ENCODE measurements at regions not wholly inside any gene's neighbourhood (a gene's known extent, or its start where the extent isn't known, plus 50 kb on each side); places are given as distances from the start of the nearest gene placed in this dataset.

DNA sequence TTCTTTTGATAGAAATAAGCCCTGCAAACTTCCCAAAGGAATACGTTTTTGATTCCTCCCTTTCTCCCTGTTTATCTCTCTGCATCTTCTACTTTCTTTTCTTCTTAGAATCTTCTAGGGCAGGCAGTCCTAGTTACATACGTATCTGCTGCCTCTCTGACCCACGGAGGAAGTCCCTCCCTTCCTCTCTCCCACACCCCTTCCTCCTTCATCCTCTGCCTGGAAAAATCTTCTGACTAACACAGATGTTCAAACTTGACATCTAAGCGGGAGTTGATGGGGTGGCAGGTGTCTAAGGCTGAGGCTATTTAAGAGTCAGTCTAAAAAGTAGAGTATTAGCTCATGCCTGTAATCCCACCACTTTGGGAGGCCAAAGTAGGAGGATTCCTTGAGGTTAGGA is 88.6 kb downstream of the MAP1LC3B2 start:
- CTCF ChIA-PET, result no interaction called here
- Mint-ChIP-seq H3K4me1 (ENCODE audit: low read depth) (peaks cover 1% of the 10 kb centered on the region), H3K9me3 (peaks cover 9% of the 10 kb centered on the region), H3K4me3 (no peak overlapping the region), H3K36me3 (ENCODE audit: low read depth) (no peaks in the 10 kb centered on the region), H3K27ac (no peak overlapping the region), H3K27me3 (peaks cover 1% of the 10 kb centered on the region)
- DNase-seq, result no peak
- ATAC-seq, result no peak
- intact Hi-C loops (cut with micrococcal nuclease), result no loop called here
- TF ChIP-seq, protein P1, sequence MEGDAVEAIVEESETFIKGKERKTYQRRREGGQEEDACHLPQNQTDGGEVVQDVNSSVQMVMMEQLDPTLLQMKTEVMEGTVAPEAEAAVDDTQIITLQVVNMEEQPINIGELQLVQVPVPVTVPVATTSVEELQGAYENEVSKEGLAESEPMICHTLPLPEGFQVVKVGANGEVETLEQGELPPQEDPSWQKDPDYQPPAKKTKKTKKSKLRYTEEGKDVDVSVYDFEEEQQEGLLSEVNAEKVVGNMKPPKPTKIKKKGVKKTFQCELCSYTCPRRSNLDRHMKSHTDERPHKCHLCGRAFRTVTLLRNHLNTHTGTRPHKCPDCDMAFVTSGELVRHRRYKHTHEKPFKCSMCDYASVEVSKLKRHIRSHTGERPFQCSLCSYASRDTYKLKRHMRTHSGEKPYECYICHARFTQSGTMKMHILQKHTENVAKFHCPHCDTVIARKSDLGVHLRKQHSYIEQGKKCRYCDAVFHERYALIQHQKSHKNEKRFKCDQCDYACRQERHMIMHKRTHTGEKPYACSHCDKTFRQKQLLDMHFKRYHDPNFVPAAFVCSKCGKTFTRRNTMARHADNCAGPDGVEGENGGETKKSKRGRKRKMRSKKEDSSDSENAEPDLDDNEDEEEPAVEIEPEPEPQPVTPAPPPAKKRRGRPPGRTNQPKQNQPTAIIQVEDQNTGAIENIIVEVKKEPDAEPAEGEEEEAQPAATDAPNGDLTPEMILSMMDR (IDR thresholded peaks at IDR 0.05), result no peak
- POLR2A ChIA-PET, result no interaction called here

DNA sequence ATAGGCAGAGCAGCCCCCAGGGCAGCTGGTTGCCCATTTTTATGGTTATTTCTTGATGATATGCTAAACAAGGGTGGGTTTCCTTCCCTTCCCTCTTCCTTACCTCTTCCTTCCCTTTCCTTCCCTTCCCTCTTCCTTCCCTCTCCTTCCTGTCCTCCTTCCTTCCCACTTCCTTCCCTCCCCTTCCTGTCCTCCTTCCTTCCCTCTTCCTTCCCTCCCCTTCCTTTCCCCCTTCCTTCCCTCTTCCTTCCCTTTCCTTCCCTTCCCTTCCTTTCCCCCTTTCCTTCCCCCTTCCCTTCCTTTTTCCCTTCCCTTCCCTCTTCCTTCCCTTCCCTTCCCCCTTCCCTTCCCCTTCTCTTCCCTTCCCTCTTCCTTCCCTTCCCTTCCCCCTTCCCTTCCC is 87.7 kb downstream of the MAP1LC3B2 start:
- POLR2A ChIA-PET, result no interaction called here
- no peak for ATAC-seq
- H3K27ac Mint-ChIP-seq, result no peak overlapping the region
- CTCF ChIA-PET, result no interaction called here
- peaks cover 3% of the 10 kb centered on the region for H3K4me1 Mint-ChIP-seq (ENCODE audit: low read depth)
- TF ChIP-seq, protein P1 (IDR thresholded peaks at IDR 0.05), result no peak
- H3K27me3 Mint-ChIP-seq, result peaks cover 1% of the 10 kb centered on the region
- H3K9me3 Mint-ChIP-seq, result peaks cover 9% of the 10 kb centered on the region
- intact Hi-C loops (cut with micrococcal nuclease), result no loop called here
- H3K4me3 Mint-ChIP-seq, result no peak overlapping the region
- H3K36me3 Mint-ChIP-seq (ENCODE audit: low read depth), result no peaks in the 10 kb centered on the region
- DNase-seq, result no peak

DNA sequence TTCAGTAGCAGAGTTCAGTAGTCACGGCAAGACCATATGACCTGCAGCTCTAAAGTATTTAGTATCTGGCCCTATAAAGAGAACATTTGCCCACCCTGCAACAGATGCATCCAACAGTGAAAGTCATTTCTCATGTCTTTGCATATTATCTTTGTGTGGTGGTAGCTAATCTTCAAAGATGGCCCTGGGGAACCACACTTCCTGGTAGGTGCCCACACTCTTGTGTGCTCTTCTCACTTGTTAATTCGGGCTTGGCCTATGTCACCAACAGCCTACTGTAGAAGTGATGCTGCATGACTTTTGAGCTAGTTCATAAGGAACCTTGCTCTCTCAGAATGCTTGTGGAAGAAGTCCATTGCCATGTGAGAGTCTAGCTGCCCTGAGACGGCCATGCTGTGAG is 85.6 kb downstream of the MAP1LC3B2 start:
- Mint-ChIP-seq H3K4me1 (ENCODE audit: low read depth) (peaks cover 3% of the 10 kb centered on the region), H3K4me3 (no peak overlapping the region), H3K27ac (no peak overlapping the region), H3K36me3 (ENCODE audit: low read depth) (no peaks in the 10 kb centered on the region), H3K27me3 (no peaks in the 10 kb centered on the region), H3K9me3 (peaks cover 11% of the 10 kb centered on the region)
- intact Hi-C loops (cut with micrococcal nuclease), result no loop called here
- DNase-seq, result no peak
- TF ChIP-seq, protein P1 (IDR thresholded peaks at IDR 0.05), result no peak
- ATAC-seq, result no peak
- ChIA-PET POLR2A (no interaction called here), CTCF (no interaction called here)

DNA sequence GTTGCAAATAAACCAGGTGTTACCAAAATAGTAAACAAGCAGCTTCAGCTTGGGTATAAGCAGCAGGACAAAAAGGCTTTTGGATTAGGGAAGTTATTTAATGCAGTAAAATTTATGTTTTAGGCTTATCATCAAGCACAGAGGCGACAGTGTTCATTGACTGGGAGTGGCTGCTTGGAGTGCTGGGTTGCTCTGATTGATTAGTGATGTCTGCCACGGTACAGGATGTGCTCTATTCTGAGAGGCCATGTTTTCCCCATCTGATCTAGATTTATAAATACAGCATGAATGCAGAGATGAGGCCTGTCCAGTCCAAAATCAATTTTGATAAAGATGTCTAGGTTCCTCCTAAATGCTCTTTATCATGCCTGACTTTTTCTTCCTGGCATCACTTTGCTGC is 83.5 kb downstream of the MAP1LC3B2 start:
- Mint-ChIP-seq H3K36me3 (ENCODE audit: low read depth) (no peaks in the 10 kb centered on the region), H3K4me1 (ENCODE audit: low read depth) (peaks cover 3% of the 10 kb centered on the region), H3K4me3 (no peak overlapping the region), H3K27me3 (no peaks in the 10 kb centered on the region), H3K27ac (no peak overlapping the region), H3K9me3 (peaks cover 11% of the 10 kb centered on the region)
- intact Hi-C loops (cut with micrococcal nuclease), result no loop called here
- ATAC-seq (no peak), DNase-seq (no peak)
- POLR2A ChIA-PET, result no interaction called here
- CTCF ChIA-PET, result interaction anchor here (1.4 kb wide), 1 partner anchor 61 kb away, joined by 4 read pairs; no protein-coding TSS in a partner anchor
- TF ChIP-seq, protein P1 (IDR thresholded peaks at IDR 0.05), result no peak

DNA sequence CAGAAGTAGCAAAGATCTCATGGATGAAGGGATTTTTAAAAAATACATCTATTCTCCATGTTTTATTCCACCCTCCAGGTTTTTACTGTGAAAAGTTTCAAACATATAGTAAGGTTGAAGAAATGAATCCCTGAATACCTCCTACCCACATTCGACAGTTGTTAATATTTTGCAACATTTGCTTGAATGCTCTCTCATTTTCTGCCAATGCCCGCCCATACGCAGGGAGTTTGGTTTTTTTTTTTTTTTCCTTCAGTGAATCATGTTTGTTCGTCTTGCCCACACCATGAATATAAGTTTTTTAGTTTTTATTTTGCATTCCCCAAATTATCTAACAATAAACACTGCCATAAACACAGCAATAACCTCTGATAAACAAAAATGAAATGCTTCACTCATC is 82.9 kb downstream of the MAP1LC3B2 start:
- CTCF ChIA-PET, result no interaction called here
- peaks cover 11% of the 10 kb centered on the region for H3K9me3 Mint-ChIP-seq
- TF ChIP-seq, protein P1 (IDR thresholded peaks at IDR 0.05), result no peak

More for the DNA sequence above, 82.9 kb downstream of the MAP1LC3B2 start:
- H3K36me3 Mint-ChIP-seq (ENCODE audit: low read depth), result no peaks in the 10 kb centered on the region
- H3K4me1 Mint-ChIP-seq (ENCODE audit: low read depth), result peaks cover 3% of the 10 kb centered on the region
- DNase-seq (no peak), ATAC-seq (no peak)
- intact Hi-C loops (cut with micrococcal nuclease), result no loop called here
- H3K4me3 Mint-ChIP-seq, result no peak overlapping the region
- no peak overlapping the region for H3K27ac Mint-ChIP-seq
- H3K27me3 Mint-ChIP-seq, result no peaks in the 10 kb centered on the region
- POLR2A ChIA-PET, result no interaction called here

Measured in activated CD8-positive, alpha-beta T cell treated with anti-CD3 and anti-CD28 coated beads for 36 hours (primary cell).